ENCODE measurements at regions not wholly inside any gene's neighbourhood (a gene's known extent, or its start where the extent isn't known, plus 50 kb on each side); places are given as distances from the start of the nearest gene placed in this dataset.

DNA sequence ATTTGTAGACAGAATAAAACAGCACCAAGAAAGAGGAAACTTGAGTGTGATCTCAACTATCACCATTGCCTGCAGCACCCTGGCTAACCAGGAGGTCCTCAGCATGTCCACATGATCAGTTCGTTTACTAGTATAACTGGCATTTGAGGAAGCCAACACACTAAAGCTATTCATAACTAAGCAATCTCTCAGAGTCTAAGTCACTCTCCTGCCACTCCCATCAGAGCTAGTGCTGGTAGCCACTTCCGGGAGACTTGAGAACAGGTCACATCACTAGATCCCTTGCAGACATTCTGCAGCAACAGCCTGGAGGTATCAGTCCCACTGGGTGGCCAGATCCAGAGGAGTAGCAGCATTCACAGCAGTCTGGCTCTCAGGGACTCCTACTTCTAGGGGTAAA, 352.9 kb upstream of the OR4E1 start (continued):
- no peak for TF ChIP-seq ZBTB33 (IDR thresholded peaks at IDR 0.05)
- TF ChIP-seq FOXA2 (IDR thresholded peaks at IDR 0.05): no peak
- no peak for TF ChIP-seq YY1 (IDR thresholded peaks at IDR 0.05)
- TF ChIP-seq RXRA (IDR thresholded peaks at IDR 0.05): no peak

- no peaks in the 10 kb centered on the region for H3K4me1 ChIP-seq (ENCODE audit: control insufficient read depth in 4 of 4, insufficient read depth in 4 of 4, low read length in 3 of 4)
- H3K9me3 ChIP-seq (ENCODE audit: control insufficient read depth in 4 of 4, low read length in 3 of 4): no peaks in the 10 kb centered on the region
- no peak overlapping the region for H3K27ac ChIP-seq (ENCODE audit: low read depth in 1 of 2, low read length in 2 of 2)
- H3K27me3 ChIP-seq (ENCODE audit: control insufficient read depth in 4 of 4, insufficient read depth in 4 of 4, low read length in 3 of 4): peaks cover 0 to 9% (median 0%) of the 10 kb centered on the region in 4 donors
- H3K36me3 ChIP-seq (ENCODE audit: control insufficient read depth in 4 of 4, insufficient read depth in 3 of 4, low read depth in 1 of 4, low read length in 3 of 4): no peaks in the 10 kb centered on the region
- TF ChIP-seq RXRA (IDR thresholded peaks at IDR 0.05): no peak
- no peak for TF ChIP-seq GABPA (IDR thresholded peaks at IDR 0.05 in 1 of 2, conservative IDR thresholded peaks at IDR 0.05 in 1 of 2)
- TF ChIP-seq, protein P1, sequence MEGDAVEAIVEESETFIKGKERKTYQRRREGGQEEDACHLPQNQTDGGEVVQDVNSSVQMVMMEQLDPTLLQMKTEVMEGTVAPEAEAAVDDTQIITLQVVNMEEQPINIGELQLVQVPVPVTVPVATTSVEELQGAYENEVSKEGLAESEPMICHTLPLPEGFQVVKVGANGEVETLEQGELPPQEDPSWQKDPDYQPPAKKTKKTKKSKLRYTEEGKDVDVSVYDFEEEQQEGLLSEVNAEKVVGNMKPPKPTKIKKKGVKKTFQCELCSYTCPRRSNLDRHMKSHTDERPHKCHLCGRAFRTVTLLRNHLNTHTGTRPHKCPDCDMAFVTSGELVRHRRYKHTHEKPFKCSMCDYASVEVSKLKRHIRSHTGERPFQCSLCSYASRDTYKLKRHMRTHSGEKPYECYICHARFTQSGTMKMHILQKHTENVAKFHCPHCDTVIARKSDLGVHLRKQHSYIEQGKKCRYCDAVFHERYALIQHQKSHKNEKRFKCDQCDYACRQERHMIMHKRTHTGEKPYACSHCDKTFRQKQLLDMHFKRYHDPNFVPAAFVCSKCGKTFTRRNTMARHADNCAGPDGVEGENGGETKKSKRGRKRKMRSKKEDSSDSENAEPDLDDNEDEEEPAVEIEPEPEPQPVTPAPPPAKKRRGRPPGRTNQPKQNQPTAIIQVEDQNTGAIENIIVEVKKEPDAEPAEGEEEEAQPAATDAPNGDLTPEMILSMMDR (IDR thresholded peaks at IDR 0.05; ENCODE audit: low read depth, low read length, missing input control): no peak
- TF ChIP-seq, protein P2, sequence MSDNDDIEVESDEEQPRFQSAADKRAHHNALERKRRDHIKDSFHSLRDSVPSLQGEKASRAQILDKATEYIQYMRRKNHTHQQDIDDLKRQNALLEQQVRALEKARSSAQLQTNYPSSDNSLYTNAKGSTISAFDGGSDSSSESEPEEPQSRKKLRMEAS (IDR thresholded peaks at IDR 0.05): no peak
- TF ChIP-seq RAD21 (IDR thresholded peaks at IDR 0.05): no peak
- no peak for TF ChIP-seq FOXA1 (IDR thresholded peaks at IDR 0.05)
- no peak for TF ChIP-seq REST (IDR thresholded peaks at IDR 0.05)
- no peak for TF ChIP-seq HNF4G (IDR thresholded peaks at IDR 0.05)
- TF ChIP-seq YY1 (IDR thresholded peaks at IDR 0.05): no peak
- TF ChIP-seq, protein P3, sequence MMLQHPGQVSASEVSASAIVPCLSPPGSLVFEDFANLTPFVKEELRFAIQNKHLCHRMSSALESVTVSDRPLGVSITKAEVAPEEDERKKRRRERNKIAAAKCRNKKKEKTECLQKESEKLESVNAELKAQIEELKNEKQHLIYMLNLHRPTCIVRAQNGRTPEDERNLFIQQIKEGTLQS (IDR thresholded peaks at IDR 0.05): no peak
- no peak for TF ChIP-seq ZBTB33 (IDR thresholded peaks at IDR 0.05)
- TF ChIP-seq FOXA2 (IDR thresholded peaks at IDR 0.05): no peak
- no peak for TF ChIP-seq TAF1 (conservative IDR thresholded peaks at IDR 0.05)
- TF ChIP-seq SP1 (IDR thresholded peaks at IDR 0.05): no peak
- no peak for TF ChIP-seq JUND (IDR thresholded peaks at IDR 0.05)
- no peak for TF ChIP-seq EGR1 (IDR thresholded peaks at IDR 0.05; ENCODE audit: low read depth in 2 of 2)
- no peak for TF ChIP-seq NR2F2 (IDR thresholded peaks at IDR 0.05)
- TF ChIP-seq HNF4A (conservative IDR thresholded peaks at IDR 0.05): no peak
- 48% methylated on average over 1 of the region's 1 CpG for WGBS
- H3K4me3 ChIP-seq (ENCODE audit: low read depth in 1 of 3, low read length in 3 of 3): no peak overlapping the region
- H3K9ac ChIP-seq (ENCODE audit: low read depth in 1 of 2, low read length in 2 of 2): no peak overlapping the region
- no peak for DNase-seq (ENCODE audit: low spot score)
Measured at GRCh38 chr14:22025879-22026278, 352.3 kb upstream of the OR4E1 start.

Data from liver (tissue), 8 donors.